NT2/D1 (cell line): ENCODE measurements at regions not wholly inside any gene's neighbourhood (a gene's known extent, or its start where the extent isn't known, plus 50 kb on each side); places are given as distances from the start of the nearest gene placed in this dataset.

Source experiments
- YY1 ChIP-seq: IDR thresholded peaks from 2 replicates; pipeline ENCODE4 v1.6.1; 2011; ENCODE audit not compliant: insufficient read length, insufficient read depth
- ZNF274 ChIP-seq: IDR thresholded peaks from 2 replicates; pipeline ENCODE4 v1.6.1; 2011; ENCODE audit warnings: mild to moderate bottlenecking, low read depth, low read length

DNA sequence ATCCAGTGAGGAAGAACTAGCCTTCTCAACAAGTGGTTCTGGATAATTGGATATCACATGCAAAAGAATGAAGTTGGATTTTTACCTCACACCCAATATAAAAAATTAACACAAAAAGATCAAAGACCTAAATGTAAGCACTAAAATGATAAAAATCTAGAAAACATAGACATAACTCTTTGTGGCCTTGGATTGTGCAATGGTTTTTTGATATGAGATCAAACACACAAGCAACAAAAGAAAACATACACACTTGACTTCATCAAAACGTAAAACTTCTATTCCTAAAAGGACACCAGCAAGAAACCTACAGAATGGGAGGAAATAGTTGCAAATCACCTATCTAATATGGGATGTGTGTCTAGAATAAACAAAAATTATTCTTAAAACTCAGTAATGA is 54.1 kb upstream of the NFE2L2 start:
- TF ChIP-seq ZNF274 (no peak), YY1 (no peak)
